ENCODE measurements at regions not wholly inside any gene's neighbourhood (a gene's known extent, or its start where the extent isn't known, plus 50 kb on each side); places are given as distances from the start of the nearest gene placed in this dataset.
"Not testable (repeated sequence)": the region's sequence is repeated elsewhere in the genome, so short reads cannot be mapped to it uniquely, and the experiment has no call there.

DNA sequence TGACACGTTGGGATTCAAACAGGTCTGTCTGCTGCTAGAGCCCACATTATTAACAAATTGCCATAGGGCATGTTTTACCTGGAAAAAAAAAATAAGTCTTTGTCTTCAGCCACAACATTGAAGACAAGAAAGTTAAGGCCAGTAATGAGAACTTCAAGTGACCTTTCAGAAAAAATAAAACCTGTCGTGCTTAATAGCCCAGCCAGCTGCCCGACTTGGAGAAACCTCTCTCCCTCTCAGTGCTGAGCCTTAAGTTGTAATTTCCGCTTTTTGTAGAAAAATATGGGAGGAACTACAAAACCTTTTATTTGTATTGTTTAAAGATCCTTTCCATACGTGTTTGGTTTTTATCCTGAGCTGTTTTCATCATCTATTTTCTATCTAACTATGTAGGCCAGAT, 454.3 kb upstream of the SLITRK6 start:
- not testable (repeated sequence) for DNase-seq (ENCODE audit: low read depth, low spot score)

- DNase-seq (ENCODE audit: low read depth, low spot score), result not testable (repeated sequence)
Measured at GRCh38 chr13:86255820-86256219, 456.6 kb upstream of the SLITRK6 start.

GRCh38 chr13:86269511-86269910, 470.3 kb upstream of the SLITRK6 start:
- DNase-seq (ENCODE audit: low read depth, low spot score), result no peak

- no peak for DNase-seq (ENCODE audit: low read depth, low spot score)
Measured at GRCh38 chr13:86282442-86282841, 483.2 kb upstream of the SLITRK6 start.

- no peak for DNase-seq (ENCODE audit: low read depth, low spot score)
Measured at GRCh38 chr13:86283031-86283430, 483.8 kb upstream of the SLITRK6 start.

DNA sequence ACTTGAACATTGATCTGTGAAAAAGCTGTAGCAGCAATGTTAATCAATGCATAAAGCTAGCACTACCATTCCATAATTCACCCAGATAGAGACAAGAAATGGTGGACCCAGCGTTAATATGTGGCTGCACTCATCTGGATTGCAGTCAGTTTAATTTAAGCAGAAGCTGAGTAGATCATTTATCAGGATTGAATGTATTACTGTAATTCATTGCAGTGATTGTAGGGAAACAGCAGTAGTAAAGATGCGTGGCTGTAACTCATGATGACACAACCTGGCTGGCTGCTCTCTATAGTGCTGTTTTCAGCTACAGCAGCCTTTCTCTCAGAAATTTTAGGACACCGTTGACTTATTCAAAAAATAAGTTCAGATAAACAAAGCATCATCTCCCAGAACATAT, 499.5 kb upstream of the SLITRK6 start:
- no peak for DNase-seq (ENCODE audit: low read depth, low spot score)

DNA sequence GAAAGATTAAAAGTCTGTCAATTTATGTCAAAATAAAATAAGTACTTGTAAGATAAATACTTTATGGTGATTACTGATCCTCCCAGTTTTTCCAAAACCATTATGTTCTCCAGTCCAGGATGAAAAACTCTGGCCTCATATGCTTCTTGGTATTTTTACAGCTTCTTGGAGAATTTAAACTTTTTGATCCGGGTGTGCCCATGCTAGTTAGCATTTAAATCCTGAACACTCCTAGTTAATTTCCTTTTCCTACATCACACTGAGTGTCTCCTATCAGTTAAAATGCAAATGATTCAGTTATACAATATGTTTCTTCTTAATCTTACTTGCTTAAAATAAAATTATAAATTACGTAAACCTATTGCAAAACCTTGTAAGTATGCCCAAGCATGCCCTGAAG, 499.9 kb upstream of the SLITRK6 start:
- DNase-seq (ENCODE audit: low read depth, low spot score), result no peak

- DNase-seq (ENCODE audit: low read depth, low spot score), result no peak
Measured at GRCh38 chr13:86309881-86310280, 510.7 kb upstream of the SLITRK6 start.

GRCh38 chr13:86313421-86313820, 514.2 kb upstream of the SLITRK6 start:
- no peak for DNase-seq (ENCODE audit: low read depth, low spot score)

DNA sequence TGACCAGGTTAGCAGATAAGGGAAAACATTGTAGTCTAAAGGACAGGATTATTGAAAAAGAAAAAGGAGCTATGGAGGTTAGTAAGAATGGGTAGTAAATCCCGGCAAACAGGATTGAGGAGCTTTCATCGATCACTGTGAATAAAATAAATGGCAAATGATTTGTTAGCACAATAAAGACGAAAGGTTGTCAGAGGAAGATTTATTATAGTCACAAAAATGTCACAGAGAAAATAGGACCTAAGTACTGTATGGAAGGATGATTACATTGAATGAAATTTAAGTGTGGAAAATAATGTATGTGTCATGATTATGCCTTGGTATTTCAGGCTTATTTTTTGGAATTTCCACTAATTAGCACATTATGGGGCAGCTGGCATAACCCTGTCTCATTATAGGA, 519.2 kb upstream of the SLITRK6 start:
- no peak for DNase-seq (ENCODE audit: low read depth, low spot score)

DNA sequence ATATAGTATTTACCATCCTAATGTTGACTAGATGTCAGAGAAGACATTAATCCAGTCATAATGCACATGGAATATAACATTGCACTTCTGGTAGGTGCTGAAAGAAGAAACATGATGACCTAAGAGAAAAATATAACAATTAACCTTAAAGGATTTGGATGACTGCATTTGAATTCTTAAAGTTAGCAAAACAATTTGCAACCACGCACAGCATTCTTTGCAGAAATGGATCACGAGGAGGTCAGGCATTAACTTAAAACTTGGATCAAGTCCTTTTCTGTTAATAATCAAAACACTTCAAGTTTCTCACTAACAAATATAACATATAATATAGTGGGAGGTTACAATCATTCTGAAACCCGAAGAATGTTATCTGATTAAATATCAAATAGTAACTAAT, 525.0 kb upstream of the SLITRK6 start:
- no peak for DNase-seq (ENCODE audit: low read depth, low spot score)

DNA sequence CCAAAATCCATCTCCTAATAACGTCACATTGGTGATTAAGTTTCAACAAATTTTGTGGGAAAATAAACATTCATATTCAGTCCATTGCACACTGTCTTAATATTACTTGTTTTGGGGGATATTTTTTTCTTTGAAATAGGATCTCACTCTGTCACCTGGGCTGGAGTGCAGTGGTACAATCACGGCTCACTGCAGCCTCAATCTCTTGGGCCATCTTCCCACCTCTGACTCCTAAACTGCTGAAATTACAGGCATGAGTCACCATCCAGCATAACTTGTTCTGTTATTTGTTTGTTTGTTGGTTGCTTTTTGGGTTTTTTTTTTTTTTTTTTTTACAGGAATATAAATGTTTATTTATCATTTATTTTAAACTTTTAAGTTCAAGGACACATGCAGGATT, 556.1 kb upstream of the SLITRK6 start:
- DNase-seq (ENCODE audit: low read depth, low spot score), result no peak

DNA sequence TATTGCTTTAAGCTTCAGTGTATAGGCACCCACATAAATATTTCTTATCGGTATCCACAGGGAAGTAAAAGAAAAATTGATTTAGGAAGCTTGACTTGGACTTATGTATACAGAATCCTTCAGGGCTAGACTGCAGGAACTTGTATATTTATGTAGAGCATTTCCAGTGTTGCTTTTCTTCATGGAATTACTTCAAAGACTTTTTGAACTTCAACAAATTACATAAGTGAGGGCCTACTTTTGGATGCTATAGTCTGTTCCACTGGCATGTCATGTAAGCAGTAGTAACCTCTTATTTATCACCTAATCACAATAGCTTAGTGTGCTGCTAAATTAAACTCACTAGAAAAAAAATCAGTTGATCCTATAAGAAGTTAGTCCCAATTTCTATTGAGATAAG, 557.9 kb upstream of the SLITRK6 start:
- DNase-seq (ENCODE audit: low read depth, low spot score), result no peak

GRCh38 chr13:86363749-86364148, 564.5 kb upstream of the SLITRK6 start:
- not testable (repeated sequence) for DNase-seq (ENCODE audit: low read depth, low spot score)

DNA sequence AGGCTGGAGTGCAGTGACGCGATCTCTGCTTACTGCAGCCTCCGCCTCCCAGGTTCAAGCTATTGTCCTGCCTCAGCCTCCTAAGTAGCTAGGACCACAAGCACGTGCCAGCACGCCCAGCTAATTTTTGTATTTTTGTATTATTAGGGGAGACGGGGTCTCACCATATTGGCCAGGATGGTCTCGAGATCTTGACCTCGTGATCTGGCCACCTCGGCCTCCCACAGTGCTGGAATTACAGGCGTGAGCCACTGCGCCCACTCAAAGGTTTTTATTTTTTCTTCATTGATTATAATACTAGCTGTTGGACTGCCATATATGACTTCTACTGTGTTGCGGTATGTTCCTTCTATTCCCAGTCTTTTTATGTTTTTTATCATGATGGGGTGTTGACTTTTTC, 569.7 kb upstream of the SLITRK6 start:
- DNase-seq (ENCODE audit: low read depth, low spot score), result no peak

DNA sequence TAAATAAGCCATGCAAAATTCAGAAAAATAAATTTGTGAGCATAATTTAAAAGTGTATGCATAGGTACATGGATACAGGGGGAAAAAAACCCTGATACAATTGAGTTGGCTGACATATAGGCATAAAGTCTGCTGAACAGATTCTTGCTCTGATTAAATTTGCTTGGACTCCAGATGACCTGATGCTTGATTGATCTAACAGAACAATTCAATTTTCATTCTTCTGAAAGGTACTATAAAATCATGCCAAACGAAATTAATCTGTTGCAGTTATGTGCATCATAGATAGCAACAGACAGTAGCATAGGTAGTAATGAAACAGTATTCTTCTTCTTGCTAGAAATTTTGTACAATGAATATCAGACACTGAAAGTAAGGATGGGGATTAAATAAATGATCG, 578.2 kb upstream of the SLITRK6 start:
- no peak for DNase-seq (ENCODE audit: low read depth, low spot score)

- DNase-seq (ENCODE audit: low read depth, low spot score), result no peak
Measured at GRCh38 chr13:86378628-86379027, 579.4 kb upstream of the SLITRK6 start.

GRCh38 chr13:86383151-86383550, 583.9 kb upstream of the SLITRK6 start:
- DNase-seq (ENCODE audit: low read depth, low spot score), result no peak

DNA sequence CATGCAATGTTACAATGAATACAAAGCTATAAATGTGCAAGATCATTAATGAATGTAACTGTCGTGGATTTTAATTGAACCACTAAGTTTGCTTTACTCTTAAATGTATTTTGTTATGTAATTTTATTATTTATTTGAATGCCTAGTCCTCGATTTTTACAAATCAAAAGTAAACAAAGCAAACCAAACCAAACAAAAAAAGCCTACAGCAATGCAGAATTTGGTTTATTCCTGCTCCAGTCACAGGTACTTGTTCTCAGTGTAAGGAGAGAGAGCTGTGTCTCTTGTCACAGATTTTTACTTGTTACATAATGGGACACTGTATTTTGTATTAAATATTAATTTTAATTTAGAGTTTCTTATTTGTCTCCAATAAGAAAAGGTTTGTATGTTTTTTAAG, 584.3 kb upstream of the SLITRK6 start:
- no peak for DNase-seq (ENCODE audit: low read depth, low spot score)

DNA sequence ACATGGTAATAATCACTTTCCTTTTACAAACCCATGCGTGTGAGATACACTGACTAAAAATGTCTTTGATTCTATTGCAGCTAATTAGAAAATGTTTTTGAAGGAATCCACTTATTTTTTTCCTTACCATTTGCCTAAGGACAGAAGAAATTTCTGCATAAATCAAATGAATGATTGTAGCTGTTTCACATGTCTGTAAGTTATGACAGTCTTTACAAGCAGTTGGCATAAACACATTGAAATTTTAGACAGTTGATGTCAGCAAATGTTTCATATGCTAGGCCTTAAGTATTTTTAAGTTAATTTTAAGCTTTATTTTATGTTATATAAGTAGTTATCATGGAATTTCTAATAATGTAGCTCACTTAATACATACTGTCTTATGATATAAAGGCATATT, 598.4 kb upstream of the SLITRK6 start:
- DNase-seq (ENCODE audit: low read depth, low spot score), result no peak

DNA sequence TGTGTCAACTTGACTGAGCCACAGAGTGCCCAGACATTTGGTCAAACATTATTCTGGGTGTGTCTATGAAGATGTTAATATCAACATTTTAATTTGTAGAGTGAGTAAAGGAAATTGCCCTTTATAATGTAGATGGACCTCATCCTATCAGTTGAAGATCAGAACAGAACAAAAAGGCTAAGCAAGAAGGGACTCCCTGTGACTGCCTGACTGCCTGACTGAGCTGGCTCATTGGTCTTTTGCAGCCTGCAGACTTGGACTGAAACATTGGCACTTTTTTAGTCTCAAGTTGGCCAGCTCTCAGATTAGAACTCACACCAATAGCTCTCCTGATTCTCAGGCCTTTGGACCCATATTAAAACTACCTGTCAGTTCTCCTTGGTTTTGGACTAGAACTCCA, 600.4 kb upstream of the SLITRK6 start:
- no peak for DNase-seq (ENCODE audit: low read depth, low spot score)

GRCh38 chr13:86402500-86402899, 603.3 kb upstream of the SLITRK6 start:
- DNase-seq (ENCODE audit: low read depth, low spot score), result no peak

- DNase-seq (ENCODE audit: low read depth, low spot score), result no peak
Measured at GRCh38 chr13:86403181-86403580, 604.0 kb upstream of the SLITRK6 start.

GRCh38 chr13:86409466-86410241, 610.4 kb upstream of the SLITRK6 start:
- DNase-seq (ENCODE audit: low read depth, low spot score), result no peak
